NCI-H510A treated with DMSO at 0.1 percent for 48 hours (cell line): ENCODE measurements at regions not wholly inside any gene's neighbourhood (a gene's known extent, or its start where the extent isn't known, plus 50 kb on each side); places are given as distances from the start of the nearest gene placed in this dataset.
"Not testable (repeated sequence)": the region's sequence is repeated elsewhere in the genome, so short reads cannot be mapped to it uniquely, and the experiment has no call there.

Experiments used
- DNase-seq: peaks from one replicate; lab custom pipeline; 2025; lab: John Stamatoyannopoulos, UW

DNA sequence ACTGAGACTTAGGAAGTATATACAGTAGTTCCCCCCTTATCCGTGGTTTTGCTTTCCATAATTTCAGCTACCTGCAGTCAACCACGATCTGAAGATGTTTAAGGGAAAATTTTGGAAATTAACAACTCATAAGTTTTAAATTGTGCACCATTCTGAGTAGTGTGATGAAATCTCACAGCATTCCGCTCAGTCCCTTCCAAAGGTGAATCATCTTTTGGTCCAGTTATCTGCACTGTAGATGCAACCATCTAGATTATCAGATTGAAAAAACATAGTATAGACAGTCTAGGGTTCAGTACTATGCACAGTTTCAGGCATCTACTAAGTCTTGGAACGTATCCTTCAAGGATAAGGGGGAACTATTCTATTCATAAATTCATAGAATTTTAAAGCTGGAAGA is 109.0 kb downstream of the ANXA3 start:
- no peak for DNase-seq

DNA sequence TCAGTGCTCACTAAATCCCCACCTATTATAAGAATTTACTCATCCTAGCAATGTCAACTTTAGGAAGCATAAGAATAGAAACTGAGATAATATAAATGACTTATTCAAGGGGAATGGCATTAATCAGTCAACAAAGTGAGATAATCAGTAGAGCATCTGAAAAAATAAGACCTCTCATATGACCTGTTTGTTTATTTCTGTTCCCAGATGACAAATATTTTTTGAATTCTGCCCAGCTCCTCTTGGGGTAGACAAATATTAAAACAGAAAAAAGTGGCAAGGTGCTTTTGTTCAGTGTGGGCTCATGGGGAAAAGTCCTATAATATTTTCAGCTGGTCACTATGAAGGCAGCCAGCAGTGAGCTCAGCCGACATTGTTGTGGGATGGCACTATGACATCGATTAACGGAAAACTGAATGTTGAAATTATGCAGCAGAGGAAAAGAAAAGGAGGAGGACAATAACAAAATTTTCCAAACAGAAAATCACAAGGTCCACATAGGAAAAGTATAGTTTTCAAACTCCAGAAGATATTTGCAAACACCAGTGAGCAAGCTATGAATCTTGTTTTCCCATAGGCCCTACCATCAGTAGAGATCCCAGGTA is 109.6 kb downstream of the ANXA3 start:
- DNase-seq: no peak

DNA sequence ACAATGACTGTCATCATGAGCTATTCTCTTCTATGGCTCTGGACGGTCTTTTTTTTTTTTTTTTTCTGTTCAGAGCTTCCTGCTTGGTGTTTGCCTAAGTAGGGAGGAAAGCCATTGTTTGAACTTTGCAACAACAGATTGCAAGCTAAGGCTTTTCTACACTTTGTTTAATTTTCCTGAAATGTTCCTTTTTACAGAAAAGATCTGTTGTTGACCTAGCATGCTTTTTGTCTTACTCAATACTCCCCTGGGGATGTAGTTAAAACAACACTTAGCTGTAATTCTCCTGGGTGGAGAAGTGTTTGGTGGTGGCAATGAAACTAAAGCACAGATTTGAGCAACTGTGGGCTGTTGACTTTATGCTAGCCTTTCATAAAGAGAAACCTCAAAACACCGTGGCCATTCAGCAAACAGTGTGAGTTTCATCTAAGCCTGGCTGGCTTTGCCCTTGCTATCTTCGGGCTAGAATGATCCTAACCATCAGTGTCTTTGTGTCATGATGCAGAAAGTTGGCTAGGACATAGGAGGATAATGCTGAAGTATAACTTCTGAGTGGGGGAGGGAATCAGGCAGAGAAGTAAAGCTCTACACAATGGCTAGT is 110.5 kb downstream of the ANXA3 start:
- peak; percentile 15 for DNase-seq

DNA sequence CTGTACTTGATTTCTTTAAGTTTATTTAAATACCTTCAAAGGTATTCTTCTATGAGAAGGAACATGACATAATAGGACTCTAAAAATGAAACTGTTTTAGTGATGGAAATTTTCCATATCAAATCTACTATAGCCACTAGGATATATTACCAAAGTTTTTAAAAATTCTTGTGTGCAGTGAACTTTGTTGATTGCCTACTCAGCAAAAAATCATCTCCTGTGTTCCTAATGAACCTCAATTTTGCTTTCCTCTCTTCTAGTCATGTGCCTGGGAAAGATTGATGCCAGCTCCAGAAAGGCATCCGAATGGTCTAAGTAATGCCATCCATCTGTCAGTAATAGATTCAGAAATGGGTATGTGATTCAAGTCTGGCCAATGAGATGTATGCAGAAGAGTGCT is 111.1 kb downstream of the ANXA3 start:
- DNase-seq: no peak

DNA sequence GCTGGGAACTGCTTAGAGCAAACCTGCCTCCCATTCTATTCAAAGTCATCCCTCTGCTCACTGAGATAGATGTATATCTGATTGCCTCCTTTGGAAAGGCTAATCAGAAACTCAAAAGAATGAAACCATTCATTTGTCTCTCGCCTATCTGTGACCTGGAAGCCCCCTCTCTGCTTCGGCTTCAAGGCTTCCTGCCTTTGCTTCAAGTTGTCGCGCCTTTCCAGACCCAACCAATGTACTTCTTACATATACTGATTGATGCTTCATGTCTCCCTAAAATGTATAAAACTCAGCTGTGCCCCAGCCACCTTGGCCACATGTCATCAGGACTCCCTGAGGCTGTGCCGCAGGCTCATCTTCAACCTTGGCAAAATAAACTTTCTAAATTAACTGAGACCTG is 111.9 kb upstream of the BMP2K start:
- DNase-seq: not testable (repeated sequence)

DNA sequence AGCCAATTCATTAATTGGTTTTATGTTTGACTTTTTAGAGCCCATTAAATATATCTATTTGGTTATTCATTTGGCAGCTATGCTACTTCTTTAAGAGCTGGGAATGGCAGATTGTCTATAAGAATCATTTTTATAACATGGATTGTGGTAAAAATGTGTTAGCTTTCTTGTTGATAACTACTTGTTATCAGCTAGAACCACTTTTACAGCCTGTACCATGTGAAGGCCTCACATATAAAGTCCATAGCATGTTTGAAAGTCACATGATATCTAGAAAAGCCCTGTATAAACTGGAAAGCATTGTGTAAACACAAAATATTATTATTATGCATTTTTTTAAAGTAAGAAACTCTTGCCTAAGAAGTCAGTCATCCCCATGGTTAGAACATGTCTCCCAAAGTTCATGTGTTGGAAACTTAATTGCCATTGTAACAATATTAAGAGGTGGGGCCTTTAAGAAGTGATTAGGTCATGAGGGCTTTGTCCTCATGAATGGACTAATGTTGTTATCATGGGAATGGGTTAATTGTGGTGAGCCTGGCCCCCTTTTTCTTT is 110.9 kb upstream of the BMP2K start:
- DNase-seq: no peak

DNA sequence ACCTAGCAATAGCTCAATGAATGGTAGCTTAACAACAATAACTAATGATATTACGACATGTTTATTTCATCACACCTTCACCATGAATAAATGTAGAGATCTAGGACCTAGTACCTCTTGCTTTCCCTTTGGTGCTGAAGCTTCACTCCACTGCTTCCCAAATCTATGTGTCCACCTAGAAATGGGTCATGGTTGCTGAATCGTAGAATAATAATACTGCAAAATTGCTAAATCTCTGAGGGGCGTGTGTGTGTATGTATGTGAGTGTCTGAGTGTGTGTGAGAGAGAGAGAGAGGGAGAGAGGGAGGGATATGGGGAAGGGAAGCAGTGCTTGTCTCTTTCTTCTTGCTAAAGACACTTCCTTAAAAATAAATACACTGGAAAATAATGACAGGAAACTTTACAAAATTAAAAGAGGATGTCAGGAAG is 109.3 kb upstream of the BMP2K start:
- DNase-seq: no peak

DNA sequence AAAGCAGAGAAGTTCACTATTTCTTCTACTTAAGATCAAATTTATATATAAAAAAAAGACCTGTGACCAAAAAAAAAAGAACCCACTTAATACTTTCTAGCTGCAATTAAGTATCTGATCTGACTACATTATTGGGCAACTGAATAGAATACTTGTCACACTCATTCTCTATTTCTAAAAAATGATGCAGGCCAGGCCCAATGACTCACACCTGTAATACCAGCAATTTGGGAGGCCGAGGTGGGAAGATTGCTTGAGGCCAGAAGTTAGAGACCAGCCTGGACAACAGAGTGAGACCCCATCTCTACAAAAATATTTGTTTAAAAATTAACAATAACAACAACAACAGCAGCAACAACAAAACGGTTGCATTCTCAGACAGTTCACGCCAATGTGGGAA is 108.8 kb upstream of the BMP2K start:
- no peak for DNase-seq

DNA sequence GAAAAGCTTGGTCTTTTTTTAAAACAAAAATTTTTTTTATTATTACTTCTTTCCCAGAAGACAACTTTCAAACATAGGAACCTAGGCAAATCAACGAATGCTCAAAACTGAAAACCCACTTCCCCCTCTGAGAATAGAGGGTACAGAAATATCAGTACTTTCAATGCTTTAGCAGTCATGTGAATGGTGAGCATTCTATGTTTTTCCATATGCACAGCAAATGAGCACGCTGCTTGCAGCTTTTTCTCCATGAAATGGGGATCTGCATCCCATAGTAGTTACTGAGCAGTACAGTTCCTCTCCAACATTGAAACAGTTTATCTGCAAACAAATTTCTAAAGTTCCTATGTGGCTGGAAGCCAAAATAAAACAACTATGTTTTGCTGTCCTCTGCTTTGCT is 108.4 kb upstream of the BMP2K start:
- no peak for DNase-seq

DNA sequence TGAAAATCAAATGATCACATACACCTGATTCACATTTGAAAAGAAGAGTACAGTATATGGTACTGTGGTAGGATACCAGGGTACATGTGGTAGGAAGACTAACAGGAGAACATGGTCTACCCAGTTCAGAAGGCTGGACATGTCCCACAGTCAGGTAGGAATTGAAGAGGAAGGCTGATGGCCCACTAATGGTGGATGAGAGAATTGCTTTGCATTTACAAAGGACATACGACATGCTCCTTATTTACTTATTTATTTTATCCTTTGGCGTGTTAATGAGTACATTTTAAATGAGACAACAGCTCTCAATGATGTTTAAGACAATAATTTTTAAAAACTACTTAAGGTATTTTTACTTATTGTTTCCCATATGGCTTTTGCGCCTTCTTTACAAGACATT is 106.7 kb upstream of the BMP2K start:
- DNase-seq: no peak

DNA sequence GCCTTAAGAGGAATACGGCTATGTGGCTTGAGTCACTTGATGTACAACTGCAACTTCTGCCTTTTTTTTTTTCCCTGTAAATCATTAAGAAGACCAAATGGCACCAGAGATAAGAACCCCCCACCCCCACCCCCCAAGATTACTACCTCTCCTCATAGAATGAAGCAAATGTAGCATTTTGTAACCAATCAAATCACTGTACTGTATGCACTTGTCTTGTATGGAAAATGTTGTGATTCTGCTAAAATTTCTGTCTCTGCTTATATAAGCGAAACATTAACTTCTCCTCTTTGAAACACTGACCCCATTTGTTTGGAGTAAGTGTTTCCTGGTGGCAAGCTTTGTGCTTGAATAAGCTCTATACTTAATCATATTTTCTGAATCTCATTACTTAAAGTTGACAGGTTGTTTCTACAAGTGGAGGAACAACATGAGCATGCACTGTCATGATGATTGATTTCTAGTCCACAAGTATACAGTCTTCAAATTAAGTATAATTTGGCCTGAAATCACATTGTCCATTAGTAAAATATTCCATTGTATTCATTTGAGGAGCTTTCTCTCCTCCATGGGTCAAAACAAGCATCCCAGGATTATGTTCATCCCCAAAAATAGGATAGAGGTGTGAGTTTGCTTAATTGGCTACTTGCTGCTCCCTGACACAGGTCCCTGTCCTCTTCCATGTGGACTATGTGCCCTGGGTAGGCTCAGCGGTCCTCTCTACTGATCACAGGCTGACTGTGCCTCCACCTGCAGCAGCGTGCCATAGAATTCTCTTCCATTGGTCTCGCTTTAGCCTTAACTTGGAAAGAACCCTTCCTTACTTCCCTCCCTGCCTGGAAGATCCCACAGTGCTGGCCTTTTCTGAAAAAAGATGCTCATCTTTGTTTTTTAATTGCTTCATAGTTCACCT is 104.0 kb upstream of the BMP2K start:
- DNase-seq: no peak

DNA sequence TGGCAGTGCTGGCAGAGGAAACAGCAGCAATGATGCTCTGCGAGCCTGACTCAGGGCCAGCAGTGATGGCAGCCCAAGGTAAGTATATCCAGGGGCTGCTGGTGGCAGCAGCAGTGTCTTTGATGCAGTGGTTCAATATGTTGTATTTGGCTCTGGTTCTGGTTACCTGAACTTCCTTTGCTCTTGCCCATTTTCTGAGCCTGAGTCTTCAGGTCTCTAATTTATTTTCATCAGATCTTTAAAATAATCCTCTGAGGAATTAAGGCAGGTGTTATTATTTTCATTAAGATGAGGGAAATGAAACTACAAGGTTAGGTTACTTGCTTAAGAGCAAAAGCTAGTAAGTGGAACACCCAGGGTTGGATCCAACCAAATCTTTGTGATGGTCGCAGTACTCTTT is 102.8 kb upstream of the BMP2K start:
- no peak for DNase-seq

DNA sequence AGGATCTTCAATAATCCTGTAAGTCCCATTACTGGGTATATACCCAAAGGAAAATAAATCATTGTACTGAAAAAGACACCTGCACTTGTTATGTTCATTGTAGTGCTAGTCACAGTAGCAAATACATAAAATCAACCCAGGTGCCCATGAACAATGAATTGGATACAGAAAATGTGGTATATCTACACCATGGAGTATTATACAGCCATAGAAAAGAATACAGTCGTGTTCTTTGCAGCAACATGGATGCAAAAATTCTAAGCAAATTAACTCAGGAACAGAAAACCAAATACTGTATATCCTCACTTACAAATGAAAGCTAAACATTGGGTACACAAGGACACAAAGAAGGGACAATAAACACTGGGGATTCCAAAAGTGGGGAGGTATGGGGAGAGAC is 100.8 kb upstream of the BMP2K start:
- no peak for DNase-seq

DNA sequence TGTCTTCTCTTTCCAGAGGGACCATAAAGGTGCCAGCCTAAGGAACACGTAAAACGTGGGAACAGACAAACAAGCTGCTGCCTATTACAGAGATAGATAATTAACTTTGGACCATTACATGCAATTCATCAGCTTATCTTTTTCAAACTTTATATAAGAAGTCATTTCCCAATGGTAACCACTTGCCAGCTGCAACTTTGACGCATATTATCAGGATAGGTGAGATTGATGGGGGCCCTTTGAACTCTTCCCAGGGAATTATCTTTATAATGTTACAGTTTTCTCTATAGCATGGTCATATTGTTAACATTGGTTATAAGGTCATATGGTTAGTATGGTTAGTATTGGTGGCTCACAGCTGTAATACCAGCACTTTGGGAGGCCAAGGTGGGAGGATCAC is 94.1 kb upstream of the BMP2K start:
- no peak for DNase-seq

DNA sequence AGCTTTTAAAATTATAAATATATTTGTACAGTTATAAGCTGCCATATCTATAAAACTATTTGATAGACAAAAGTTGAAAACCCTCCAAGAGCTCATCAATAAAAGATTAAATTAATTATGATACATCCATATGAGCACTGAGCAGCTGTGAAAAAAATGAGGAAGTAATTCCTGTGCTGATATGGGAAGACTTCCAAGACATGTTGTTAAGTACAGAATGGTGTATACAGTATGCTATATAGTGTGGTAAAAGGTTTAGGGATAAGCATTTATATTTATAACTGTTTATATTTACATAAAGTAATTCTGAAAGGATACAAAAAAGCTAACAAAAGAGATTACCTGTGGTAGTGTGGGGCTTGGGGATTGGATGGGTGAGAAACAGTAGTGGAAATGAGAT is 92.8 kb upstream of the BMP2K start:
- no peak for DNase-seq

DNA sequence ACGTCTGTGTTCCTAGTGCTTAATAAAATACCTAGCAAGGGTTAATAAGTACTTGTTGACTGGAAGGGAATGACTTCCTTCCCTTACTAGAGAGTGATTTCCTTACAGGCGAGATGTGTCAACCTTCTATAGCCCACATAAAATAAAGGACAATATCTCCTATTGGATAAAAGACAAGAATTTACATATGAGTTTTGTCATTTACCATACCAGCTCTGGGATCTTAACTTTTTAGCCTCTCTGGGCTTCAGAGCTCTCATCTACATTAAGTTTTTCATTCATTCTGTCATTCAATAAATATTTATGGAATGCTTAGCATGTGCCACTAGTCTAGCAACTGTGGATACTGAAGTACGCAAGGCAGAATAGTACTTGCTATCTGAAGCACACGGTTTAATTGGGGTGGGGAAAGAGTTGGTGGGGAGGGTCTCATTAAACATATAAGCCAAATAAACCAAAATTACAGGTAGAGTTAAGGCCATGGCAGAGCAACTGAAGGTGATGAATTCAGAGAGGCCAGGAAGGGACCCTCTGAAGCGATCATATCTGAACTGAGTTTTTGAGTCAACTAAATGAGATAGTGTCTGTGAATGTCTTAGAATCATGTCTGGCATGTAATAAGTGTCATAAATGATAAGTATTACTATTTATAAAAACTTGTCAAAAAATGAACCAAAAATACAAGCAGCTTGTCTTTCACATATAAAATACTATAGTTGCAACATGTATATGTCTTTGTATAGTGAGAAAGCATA is 91.6 kb upstream of the BMP2K start:
- no peak for DNase-seq

DNA sequence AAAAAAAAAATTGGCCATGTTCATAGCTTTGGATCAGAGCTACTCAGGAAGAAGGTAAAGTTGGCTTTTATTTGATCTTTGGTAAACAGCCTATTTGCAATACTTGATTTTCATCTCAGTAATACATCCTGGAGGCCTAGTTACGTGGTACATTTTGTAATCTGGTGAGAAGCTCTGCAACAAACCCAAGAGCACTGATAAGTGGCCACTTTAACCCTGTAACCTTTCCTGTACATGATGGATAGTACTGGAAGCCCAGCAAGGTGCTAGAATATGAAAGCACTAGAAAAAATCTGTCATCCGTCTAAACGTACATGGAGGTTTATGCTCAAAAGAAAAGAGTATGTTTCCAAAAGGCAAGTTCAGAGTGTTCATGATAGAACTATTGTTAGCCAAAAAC is 88.3 kb upstream of the BMP2K start:
- no peak for DNase-seq

DNA sequence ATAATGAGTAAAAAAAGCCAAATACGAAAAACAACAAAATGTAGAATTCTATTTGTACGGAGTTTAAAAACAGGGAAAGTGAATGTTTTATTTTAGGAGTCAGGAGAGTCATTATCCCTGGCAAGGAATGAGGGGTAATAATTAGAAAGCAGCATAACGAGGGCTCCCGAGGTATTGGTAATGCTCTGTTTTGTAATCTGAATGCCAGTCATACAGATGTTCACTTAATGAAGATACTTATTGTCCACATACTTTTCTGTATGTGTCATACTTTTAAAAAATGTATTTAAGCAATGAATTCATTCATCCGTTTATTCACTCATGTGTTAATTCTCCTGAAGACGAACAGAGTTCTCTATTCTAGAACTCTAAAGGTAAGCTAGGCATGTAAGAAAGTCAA is 87.8 kb upstream of the BMP2K start:
- no peak for DNase-seq

DNA sequence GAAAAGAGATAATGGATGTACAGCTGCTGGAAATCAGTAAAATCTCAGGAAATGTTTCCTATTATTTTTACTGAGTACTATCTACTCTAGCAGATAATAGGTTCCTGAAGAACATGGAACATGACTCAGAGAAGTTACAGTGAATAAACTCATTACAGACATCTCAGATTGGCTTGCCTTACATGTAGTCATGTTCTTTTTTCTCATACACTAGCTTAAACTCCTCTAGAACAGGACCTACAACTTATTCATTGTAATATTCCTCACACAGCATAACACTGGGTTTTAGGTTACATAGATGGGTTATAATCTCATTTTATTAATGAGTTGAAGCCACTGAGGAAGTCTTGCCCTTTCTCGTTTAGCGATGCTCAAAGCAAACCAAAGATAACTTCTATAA is 86.9 kb upstream of the BMP2K start:
- DNase-seq: no peak

DNA sequence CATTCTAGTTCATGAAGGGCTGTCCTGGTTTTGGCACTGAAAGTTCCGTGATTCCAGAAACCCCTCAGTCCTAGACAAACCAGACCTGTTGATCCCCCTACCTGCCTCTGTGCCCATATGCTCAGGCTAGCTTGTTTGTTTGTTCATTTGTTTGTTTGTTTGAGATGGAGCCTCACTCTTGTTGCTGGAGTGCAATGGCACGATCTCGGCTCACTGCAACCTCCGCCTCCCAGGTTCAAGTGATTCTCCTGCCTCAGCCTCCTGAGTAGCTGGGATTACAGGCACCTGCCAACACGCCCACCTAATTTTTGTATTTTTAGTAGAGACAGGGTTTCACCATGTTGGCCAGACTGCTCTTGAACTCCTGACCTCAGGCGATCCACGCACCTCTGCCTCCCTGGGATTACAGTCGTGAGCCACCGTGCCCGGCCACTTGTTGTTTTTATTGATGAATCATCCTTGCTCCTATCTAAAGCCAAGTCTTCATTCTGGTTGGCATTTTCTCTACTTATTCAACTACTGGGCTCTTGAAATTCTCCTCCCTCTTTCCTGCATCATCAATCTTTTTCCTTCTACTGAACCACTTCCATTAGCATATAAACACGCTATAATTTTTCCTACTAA is 86.3 kb upstream of the BMP2K start:
- no peak for DNase-seq

DNA sequence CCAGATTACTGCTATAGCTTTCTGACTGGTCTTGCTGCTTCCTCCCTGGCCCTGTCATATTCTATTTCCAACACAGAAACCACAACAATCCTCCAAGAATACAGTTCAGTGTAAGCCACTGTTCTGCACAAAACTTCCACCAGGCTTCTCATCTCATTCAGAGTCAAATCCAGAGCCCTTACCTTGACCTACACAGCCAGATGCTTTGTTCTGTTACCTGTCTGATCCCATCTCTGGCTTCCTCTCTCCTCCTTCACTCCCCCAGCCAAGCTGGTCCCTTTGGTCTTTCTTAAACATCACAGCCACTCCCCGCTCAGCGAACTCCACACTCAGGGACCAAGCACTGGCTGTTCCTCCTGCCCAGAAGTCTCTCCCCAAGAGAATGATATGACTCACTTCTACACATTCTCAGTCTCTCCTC is 84.8 kb upstream of the BMP2K start:
- no peak for DNase-seq
